Vagina (tissue), 2 donors: ENCODE measurements at regions not wholly inside any gene's neighbourhood (a gene's known extent, or its start where the extent isn't known, plus 50 kb on each side); places are given as distances from the start of the nearest gene placed in this dataset.

Experiments
- CTCF ChIP-seq, 3 experiments: fragments of 450-650 bp in 2 of 3; fragments of 200-600 bp in 1 of 3; sonication (generic) in 1 of 3; IDR thresholded peaks; one replicate each; pipeline ENCODE4 v1.5.1; 2017 to 2019; ENCODE audit warnings: antibody characterized with exemption in 3 of 3, mild to moderate bottlenecking in 2 of 3, moderate library complexity in 2 of 3
- POLR2A ChIP-seq, 2 donors: fragments of 450-650 bp; IDR thresholded peaks; one replicate each; pipeline ENCODE4 v1.6.1; 2017; ENCODE audit warnings: antibody characterized with exemption in 2 of 2, mild to moderate bottlenecking in 2 of 2, moderate library complexity in 2 of 2

- no peak for TF ChIP-seq CTCF (IDR thresholded peaks at IDR 0.05)
- no peak for TF ChIP-seq POLR2A (IDR thresholded peaks at IDR 0.05)
Observed at GRCh38 chr18:44128365-44128764, 552.3 kb upstream of the SETBP1 start.
